Retinal pigment epithelial cell (primary cell): ENCODE measurements at regions not wholly inside any gene's neighbourhood (a gene's known extent, or its start where the extent isn't known, plus 50 kb on each side); places are given as distances from the start of the nearest gene placed in this dataset.

Source experiments
- DNase-seq: peaks from one replicate; pipeline ENCODE4 v3.0.0-alpha.2; 2010; ENCODE audit warnings: low read depth
- H3K4me3 ChIP-seq: 2 replicates; pipeline ENCODE4 v1.5.1; 2011; ENCODE audit warnings: mild to moderate bottlenecking, low read length, control low read depth, moderate library complexity
- CTCF ChIP-seq: conservative IDR thresholded peaks from 2 replicates; pipeline ENCODE4 v1.5.1; 2011; ENCODE audit warnings: low read depth, low read length, control low read depth, inconsistent platforms

DNA sequence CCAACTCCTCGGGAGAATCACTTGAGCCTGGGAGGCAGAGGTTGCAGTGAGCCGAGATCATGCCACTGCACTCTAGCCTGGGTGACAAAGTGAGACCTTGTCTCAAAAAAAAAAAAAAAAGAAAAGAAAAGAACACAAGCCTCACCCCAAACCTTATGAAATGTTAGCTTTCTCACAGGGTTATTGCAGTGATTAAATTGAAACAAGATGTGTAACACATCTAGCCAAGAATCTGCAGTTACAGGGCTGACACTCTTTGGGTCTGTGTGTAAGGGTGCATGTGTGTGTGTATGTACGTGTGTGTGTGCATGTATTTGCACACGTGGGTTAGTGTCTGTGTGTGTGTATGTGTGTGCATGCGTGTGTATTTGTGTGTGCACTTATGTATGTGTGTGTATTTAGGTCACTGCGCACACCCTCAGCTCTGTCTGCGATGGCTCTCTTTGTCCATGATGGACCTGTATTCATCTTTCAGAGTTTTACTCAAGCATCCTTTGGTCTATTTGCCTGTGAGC is 336.3 kb downstream of the UQCRFS1 start:
- H3K4me3 ChIP-seq, result no peak overlapping the region
- DNase-seq, result no peak
- TF ChIP-seq CTCF, result no peak

DNA sequence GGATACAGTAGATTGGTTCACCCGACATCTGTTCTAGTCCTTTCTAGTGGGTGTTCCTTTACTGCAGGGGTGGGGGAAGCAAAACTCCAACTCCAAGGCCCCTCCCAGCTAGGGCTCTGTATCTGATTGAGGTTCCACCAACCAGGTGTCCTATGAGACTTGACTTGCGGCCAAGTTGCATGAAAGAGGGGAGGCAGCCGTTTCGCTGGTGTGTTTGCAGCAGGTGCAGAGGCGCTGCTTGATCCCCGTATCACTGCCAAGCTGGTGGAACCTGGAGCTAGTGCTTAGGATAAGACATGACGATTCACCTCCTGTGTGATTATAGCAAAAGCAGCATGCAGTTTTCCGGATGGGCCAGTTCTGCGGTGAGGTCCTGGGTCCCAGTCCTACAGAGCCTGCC is 338.2 kb downstream of the UQCRFS1 start:
- no peak for TF ChIP-seq CTCF
- DNase-seq, result no peak
- no peak overlapping the region for H3K4me3 ChIP-seq

GRCh38 chr19:28873301-28873700 is 339.6 kb downstream of the UQCRFS1 start:
- no peak overlapping the region for H3K4me3 ChIP-seq
- no peak for TF ChIP-seq CTCF
- DNase-seq, result no peak

DNA sequence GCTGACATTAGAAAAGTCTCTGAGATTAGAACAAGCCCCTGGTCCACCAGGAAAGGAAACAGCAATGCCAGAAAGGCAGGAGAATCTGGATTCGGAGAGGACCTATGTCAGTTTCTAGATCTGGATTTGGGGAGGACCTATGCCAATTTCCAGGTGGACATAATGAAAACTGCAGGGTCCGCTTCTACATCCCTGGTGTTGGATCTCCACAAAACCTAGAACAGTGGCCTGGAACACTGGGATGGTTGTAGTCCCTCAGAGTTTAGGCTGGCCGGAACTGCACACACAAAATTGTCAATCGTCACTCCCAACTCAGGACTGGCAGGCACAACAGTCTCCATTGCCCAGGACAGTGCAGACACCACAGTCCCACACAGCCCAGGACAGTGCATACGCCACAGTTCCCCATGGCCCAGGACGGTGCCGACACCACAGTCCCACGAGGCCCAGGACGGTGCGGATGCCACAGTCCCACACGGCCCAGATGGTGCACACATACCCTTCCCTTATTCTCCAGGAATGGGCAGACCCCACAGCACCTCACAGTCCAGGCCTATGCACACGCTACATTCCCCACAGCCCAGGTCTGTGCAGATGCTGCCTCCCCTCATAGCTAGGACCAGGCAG is 341.7 kb downstream of the UQCRFS1 start:
- TF ChIP-seq CTCF, result no peak
- no peak for DNase-seq
- H3K4me3 ChIP-seq, result no peak overlapping the region

DNA sequence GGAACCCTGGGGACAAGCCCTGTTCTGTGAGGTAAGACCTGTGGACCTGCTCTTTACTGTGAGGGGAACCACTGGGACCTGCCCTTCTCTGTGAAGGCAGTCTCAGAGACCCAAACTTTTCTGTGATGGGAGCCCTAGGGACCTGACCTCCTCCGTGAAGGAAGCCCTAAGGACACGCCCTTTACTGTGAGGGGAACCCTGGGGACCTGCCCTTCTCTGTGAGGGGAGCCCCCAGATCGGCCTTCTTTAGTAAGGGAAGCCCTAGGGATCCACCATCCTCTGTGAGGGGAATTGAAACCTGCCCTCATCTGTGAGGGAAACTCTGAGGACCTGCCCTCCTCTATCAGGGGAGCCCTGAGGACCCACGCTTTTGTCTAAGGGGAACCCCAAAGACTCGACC is 343.5 kb downstream of the UQCRFS1 start:
- DNase-seq, result no peak
- TF ChIP-seq CTCF, result no peak
- H3K4me3 ChIP-seq, result no peak overlapping the region

GRCh38 chr19:28868836-28869235 is 344.1 kb downstream of the UQCRFS1 start:
- no peak for DNase-seq
- H3K4me3 ChIP-seq, result no peak overlapping the region
- TF ChIP-seq CTCF, result no peak

DNA sequence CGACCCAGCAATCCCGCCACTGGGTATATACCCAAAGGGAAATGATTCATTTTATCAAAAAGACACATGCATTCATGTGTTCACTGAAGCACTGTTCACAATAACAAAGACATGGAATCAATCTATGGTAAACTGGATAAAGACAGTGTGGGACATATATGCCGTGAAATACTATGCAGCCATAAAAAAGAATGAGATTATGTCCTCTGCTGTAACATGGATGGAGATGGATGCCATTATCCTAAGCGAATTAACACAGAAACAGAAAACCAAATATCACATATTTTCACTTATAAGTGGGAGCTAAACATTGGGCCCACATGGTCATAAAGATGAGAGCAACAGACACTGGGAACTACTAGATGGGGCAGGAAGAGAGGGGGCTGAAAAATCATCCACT is 345.0 kb downstream of the UQCRFS1 start:
- H3K4me3 ChIP-seq, result no peak overlapping the region
- TF ChIP-seq CTCF, result no peak
- no peak for DNase-seq
